ENCODE measurements at regions not wholly inside any gene's neighbourhood (a gene's known extent, or its start where the extent isn't known, plus 50 kb on each side); places are given as distances from the start of the nearest gene placed in this dataset.

DNA sequence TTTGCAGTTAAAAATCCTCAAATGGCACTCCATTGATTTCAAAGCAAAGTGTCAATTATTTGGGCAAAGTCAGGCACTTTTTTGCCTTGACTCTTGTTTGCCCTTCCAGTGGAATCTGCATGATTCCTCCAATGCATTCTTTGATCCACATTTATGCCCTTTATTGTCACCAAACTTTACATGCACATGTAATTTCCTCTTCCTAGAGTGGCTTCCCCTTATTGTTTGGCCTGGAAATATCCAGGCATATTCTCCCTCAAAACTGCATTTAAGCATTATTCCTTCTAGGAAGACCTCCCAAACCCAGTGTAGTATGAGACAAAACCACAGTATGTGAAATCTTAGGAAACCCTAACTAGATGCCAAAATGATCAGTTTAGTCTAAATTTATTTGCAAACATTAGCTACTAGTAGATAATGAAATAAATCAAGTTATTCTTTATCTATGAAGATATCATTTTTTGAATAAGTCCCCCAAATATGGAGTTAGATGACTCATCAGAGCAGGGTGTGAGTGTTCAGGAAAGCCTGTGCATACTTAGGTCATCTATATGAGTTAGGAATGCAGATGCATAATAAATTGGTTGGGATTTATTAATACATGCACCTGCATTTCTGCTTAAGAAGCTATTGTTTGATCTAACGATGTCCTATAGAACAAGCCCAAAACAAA, 433.3 kb upstream of the TCF4 start:
- ATAC-seq, result no peak
- Histone ChIP-seq H3K9me3 (no peaks in the 10 kb centered on the region), H3K4me1 (no peaks in the 10 kb centered on the region), H3K4me2 (no peak overlapping the region), H3K4me3 (no peak overlapping the region), H3K27ac (no peak overlapping the region)
- no peak for DNase-seq (ENCODE audit: low read depth in 1 of 2, low spot score in 1 of 2)
- WGBS (ENCODE audit: missing lambda C conversion rate), result 19% methylated on average over 1 of the region's 1 CpG
- CTCF ChIA-PET, result no interaction called here
- POLR2A ChIA-PET, result no interaction called here
- no peak for FAIRE-seq
- no peak for TF ChIP-seq ZSCAN20 (CRISPR knock-in tag; IDR thresholded peaks at IDR 0.05)
- no peak for TF ChIP-seq FOSB (CRISPR knock-in tag; IDR thresholded peaks at IDR 0.05)
- TF ChIP-seq RCOR1 (IDR thresholded peaks at IDR 0.05; ENCODE audit: low read depth, low read length), result no peak
- no peak for TF ChIP-seq NFE2L2 (conservative IDR thresholded peaks at IDR 0.05; ENCODE audit: low read length)
- TF ChIP-seq, protein P1, sequence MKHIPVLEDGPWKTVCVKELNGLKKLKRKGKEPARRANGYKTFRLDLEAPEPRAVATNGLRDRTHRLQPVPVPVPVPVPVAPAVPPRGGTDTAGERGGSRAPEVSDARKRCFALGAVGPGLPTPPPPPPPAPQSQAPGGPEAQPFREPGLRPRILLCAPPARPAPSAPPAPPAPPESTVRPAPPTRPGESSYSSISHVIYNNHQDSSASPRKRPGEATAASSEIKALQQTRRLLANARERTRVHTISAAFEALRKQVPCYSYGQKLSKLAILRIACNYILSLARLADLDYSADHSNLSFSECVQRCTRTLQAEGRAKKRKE (CRISPR knock-in tag; IDR thresholded peaks at IDR 0.05; ENCODE audit: low read depth), result no peak
- TF ChIP-seq CHD4 (IDR thresholded peaks at IDR 0.05; ENCODE audit: borderline replicate concordance), result no peak
- no peak for TF ChIP-seq SMC3 (IDR thresholded peaks at IDR 0.05)
- TF ChIP-seq RNF2 (IDR thresholded peaks at IDR 0.05; ENCODE audit: borderline replicate concordance, low read depth), result no peak
- no peak for TF ChIP-seq HOXB13 (CRISPR knock-in tag; IDR thresholded peaks at IDR 0.05; ENCODE audit: low read depth)
- TF ChIP-seq HOXB5 (CRISPR knock-in tag; IDR thresholded peaks at IDR 0.05), result no peak
- no peak for TF ChIP-seq JUNB (IDR thresholded peaks at IDR 0.05)
- no peak for TF ChIP-seq KDM5A (IDR thresholded peaks at IDR 0.05)
- TF ChIP-seq, protein P2, sequence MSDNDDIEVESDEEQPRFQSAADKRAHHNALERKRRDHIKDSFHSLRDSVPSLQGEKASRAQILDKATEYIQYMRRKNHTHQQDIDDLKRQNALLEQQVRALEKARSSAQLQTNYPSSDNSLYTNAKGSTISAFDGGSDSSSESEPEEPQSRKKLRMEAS (IDR thresholded peaks at IDR 0.05), result no peak
- no peak for TF ChIP-seq EP300 (IDR thresholded peaks at IDR 0.05)
- TF ChIP-seq EHMT2 (IDR thresholded peaks at IDR 0.05; ENCODE audit: low read depth), result no peak

DNA sequence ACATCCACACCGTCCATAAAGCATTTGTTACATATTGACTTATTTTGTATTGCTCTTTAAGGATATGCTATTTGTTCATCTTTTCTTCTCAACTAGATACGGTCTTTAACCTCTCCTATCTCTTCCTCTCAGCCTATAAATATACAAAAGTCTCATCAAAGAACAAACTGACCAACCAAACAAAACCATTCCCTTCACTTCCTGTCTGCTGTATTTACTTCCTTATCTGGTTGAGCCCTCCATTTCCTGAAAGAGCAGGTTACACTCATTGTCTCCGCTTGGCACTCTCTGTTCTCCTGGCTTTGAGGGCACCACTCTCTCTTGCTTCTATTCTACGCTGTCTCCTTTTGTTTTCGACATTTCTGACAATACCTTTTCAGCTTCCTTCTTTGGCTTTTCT, 431.9 kb upstream of the TCF4 start:
- no peak for DNase-seq (ENCODE audit: low read depth in 1 of 2, low spot score in 1 of 2)
- FAIRE-seq, result no peak
- TF ChIP-seq PHF8 (IDR thresholded peaks at IDR 0.05; ENCODE audit: borderline replicate concordance, low read depth) (no peak), HOXB5 (CRISPR knock-in tag; IDR thresholded peaks at IDR 0.05) (no peak), POLR2A (IDR thresholded peaks at IDR 0.05; ENCODE audit: low read length) (no peak), MYC (IDR thresholded peaks at IDR 0.05; ENCODE audit: borderline replicate concordance, low read length) (no peak), FOSL2 (IDR thresholded peaks at IDR 0.05) (no peak), FOSL2 (CRISPR knock-in tag; IDR thresholded peaks at IDR 0.05) (no peak), CHD4 (IDR thresholded peaks at IDR 0.05; ENCODE audit: borderline replicate concordance) (no peak), FOSB (CRISPR knock-in tag; IDR thresholded peaks at IDR 0.05) (no peak)
- TF ChIP-seq, protein P3, sequence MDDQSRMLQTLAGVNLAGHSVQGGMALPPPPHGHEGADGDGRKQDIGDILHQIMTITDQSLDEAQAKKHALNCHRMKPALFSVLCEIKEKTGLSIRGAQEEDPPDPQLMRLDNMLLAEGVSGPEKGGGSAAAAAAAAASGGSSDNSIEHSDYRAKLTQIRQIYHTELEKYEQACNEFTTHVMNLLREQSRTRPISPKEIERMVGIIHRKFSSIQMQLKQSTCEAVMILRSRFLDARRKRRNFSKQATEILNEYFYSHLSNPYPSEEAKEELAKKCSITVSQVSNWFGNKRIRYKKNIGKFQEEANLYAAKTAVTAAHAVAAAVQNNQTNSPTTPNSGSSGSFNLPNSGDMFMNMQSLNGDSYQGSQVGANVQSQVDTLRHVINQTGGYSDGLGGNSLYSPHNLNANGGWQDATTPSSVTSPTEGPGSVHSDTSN (IDR thresholded peaks at IDR 0.05), result no peak
- TF ChIP-seq, protein P2 (IDR thresholded peaks at IDR 0.05), result no peak
- TF ChIP-seq, protein P4, sequence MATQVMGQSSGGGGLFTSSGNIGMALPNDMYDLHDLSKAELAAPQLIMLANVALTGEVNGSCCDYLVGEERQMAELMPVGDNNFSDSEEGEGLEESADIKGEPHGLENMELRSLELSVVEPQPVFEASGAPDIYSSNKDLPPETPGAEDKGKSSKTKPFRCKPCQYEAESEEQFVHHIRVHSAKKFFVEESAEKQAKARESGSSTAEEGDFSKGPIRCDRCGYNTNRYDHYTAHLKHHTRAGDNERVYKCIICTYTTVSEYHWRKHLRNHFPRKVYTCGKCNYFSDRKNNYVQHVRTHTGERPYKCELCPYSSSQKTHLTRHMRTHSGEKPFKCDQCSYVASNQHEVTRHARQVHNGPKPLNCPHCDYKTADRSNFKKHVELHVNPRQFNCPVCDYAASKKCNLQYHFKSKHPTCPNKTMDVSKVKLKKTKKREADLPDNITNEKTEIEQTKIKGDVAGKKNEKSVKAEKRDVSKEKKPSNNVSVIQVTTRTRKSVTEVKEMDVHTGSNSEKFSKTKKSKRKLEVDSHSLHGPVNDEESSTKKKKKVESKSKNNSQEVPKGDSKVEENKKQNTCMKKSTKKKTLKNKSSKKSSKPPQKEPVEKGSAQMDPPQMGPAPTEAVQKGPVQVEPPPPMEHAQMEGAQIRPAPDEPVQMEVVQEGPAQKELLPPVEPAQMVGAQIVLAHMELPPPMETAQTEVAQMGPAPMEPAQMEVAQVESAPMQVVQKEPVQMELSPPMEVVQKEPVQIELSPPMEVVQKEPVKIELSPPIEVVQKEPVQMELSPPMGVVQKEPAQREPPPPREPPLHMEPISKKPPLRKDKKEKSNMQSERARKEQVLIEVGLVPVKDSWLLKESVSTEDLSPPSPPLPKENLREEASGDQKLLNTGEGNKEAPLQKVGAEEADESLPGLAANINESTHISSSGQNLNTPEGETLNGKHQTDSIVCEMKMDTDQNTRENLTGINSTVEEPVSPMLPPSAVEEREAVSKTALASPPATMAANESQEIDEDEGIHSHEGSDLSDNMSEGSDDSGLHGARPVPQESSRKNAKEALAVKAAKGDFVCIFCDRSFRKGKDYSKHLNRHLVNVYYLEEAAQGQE (IDR thresholded peaks at IDR 0.05), result no peak
- no peak overlapping the region for H3K27ac ChIP-seq
- no peaks in the 10 kb centered on the region for H3K4me1 ChIP-seq
- ATAC-seq, result no peak
- WGBS (ENCODE audit: missing lambda C conversion rate), result 28% methylated on average over 5 of the region's 5 CpGs
- H3K4me3 ChIP-seq, result no peak overlapping the region
- no peaks in the 10 kb centered on the region for H3K9me3 ChIP-seq
- ChIA-PET POLR2A (no interaction called here), CTCF (no interaction called here)
- no peak overlapping the region for H3K4me2 ChIP-seq
